Body of pancreas (tissue), 4 donors: ENCODE measurements at regions not wholly inside any gene's neighbourhood (a gene's known extent, or its start where the extent isn't known, plus 50 kb on each side); places are given as distances from the start of the nearest gene placed in this dataset.

Source experiments
- POLR2A ChIP-seq, 3 donors: fragments of 450-650 bp; IDR thresholded peaks; one replicate each; pipeline ENCODE4 v1.6.1; 2016; ENCODE audit warnings: antibody characterized with exemption in 3 of 3, mild to moderate bottlenecking in 2 of 3
- TF ChIP-seq, protein P1 (sequence below), 7 experiments: fragments of 450-650 bp in 4 of 7; fragments of 200-600 bp in 3 of 7; sonication (generic) in 3 of 7; IDR thresholded peaks; one replicate each; pipeline ENCODE4 v1.5.1; 2016 to 2019; ENCODE audit warnings: antibody characterized with exemption in 7 of 7

DNA sequence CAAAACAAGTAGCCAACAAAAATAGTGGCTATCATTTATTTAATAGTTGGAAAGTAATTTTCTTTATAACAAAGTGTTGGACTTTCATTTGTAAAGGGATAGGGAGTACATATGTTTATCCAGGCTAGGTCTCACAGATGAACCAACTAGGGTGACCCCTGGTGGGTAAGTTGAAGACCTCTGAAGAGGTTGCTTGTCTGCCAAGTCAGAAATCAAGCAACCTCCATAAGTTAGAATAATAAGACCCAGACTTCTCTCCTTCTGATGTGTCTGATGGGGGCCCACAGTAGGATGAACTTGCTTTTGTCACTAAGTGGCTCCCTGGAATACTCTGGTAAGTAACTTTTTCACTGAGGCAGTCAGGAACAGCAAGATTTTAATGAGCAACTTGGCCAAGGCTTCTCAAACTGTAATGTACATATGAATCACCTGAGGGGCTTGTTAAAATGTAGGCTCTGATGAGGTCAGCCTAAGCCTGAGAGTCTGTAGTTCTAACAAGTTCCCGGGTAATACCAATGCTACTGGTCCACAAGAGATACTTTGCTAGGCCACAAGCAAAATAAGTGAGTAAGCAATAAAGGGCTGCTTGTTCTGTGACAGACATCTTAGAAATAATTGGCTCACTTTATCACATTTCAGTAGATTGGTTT, 319.6 kb downstream of the PIK3C3 start:
- TF ChIP-seq, protein P1, sequence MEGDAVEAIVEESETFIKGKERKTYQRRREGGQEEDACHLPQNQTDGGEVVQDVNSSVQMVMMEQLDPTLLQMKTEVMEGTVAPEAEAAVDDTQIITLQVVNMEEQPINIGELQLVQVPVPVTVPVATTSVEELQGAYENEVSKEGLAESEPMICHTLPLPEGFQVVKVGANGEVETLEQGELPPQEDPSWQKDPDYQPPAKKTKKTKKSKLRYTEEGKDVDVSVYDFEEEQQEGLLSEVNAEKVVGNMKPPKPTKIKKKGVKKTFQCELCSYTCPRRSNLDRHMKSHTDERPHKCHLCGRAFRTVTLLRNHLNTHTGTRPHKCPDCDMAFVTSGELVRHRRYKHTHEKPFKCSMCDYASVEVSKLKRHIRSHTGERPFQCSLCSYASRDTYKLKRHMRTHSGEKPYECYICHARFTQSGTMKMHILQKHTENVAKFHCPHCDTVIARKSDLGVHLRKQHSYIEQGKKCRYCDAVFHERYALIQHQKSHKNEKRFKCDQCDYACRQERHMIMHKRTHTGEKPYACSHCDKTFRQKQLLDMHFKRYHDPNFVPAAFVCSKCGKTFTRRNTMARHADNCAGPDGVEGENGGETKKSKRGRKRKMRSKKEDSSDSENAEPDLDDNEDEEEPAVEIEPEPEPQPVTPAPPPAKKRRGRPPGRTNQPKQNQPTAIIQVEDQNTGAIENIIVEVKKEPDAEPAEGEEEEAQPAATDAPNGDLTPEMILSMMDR (IDR thresholded peaks at IDR 0.05): no peak
- no peak for TF ChIP-seq POLR2A (IDR thresholded peaks at IDR 0.05)
